Neuronal stem cell (in vitro differentiated cells): ENCODE measurements at regions not wholly inside any gene's neighbourhood (a gene's known extent, or its start where the extent isn't known, plus 50 kb on each side); places are given as distances from the start of the nearest gene placed in this dataset.
A peak's percentile ranks its signal among the peaks of the same experiment; 100 is the strongest.

Experiments
- DNase-seq: peaks from one replicate; pipeline ENCODE4 v3.0.0-alpha.2; 2013; ENCODE audit warnings: low spot score
- H2AFZ ChIP-seq: one replicate; pipeline ENCODE4 v1.6.1; 2013; ENCODE audit warnings: mild to moderate bottlenecking, low read length, inconsistent platforms
- H2AK5ac ChIP-seq: 2 replicates; pipeline ENCODE4 v1.6.1; 2013; ENCODE audit warnings: low read depth, mild to moderate bottlenecking, inconsistent platforms, low read length, moderate library complexity, mixed read lengths
- H2BK120ac ChIP-seq: 2 replicates; pipeline ENCODE4 v1.6.1; 2013; ENCODE audit warnings: low read depth, mild to moderate bottlenecking, inconsistent platforms, low read length, moderate library complexity, mixed read lengths
- H2BK12ac ChIP-seq: one replicate; pipeline ENCODE4 v1.6.1; 2013; ENCODE audit warnings: low read length, inconsistent platforms
- H2BK15ac ChIP-seq: 2 replicates; pipeline ENCODE4 v1.6.1; 2013; ENCODE audit warnings: mild to moderate bottlenecking, low read length, inconsistent platforms, mixed read lengths
- H2BK5ac ChIP-seq: one replicate; pipeline ENCODE4 v1.6.1; 2013; ENCODE audit warnings: inconsistent platforms, mild to moderate bottlenecking, low read length, moderate library complexity
- H3K14ac ChIP-seq: one replicate; pipeline ENCODE4 v1.6.1; 2013; ENCODE audit warnings: low read length, inconsistent platforms
- H3K18ac ChIP-seq: 2 replicates; pipeline ENCODE4 v1.6.1; 2013; ENCODE audit warnings: low read length, inconsistent platforms
- H3K23ac ChIP-seq: 2 replicates; pipeline ENCODE4 v1.6.1; 2013; ENCODE audit warnings: low read depth, mild to moderate bottlenecking, mixed read lengths, low read length, inconsistent platforms; ENCODE audit not compliant: poor library complexity
- H3K27ac ChIP-seq: replicated peaks from 3 replicates; pipeline ENCODE4 v1.5.1; 2013; ENCODE audit warnings: low read length, inconsistent platforms
- H3K27me3 ChIP-seq, 3 experiments: 2 replicates each; pipeline ENCODE4 v1.6.1; 2013; ENCODE audit warnings: low read length in 3 of 3, mild to moderate bottlenecking in 2 of 3, inconsistent platforms in 1 of 3, low read depth in 1 of 3, mixed read lengths in 1 of 3, moderate library complexity in 1 of 3; ENCODE audit not compliant: control insufficient read depth in 3 of 3, insufficient read depth in 3 of 3
- H3K36me3 ChIP-seq, 2 donors: replicated peaks in 1 of 2; 2 replicates each; pipeline ENCODE4 v1.6.1; 2013; ENCODE audit warnings: low read length in 2 of 2; ENCODE audit not compliant: control insufficient read depth in 2 of 2, insufficient read depth in 2 of 2
- H3K4ac ChIP-seq: 2 replicates; pipeline ENCODE4 v1.6.1; 2013; ENCODE audit warnings: inconsistent platforms, mild to moderate bottlenecking, low read length, moderate library complexity
- H3K4me1 ChIP-seq, 2 donors: 1 replicate in 1 of 2; 2 replicates in 1 of 2; pipeline ENCODE4 v1.6.1; 2013; ENCODE audit warnings: low read length in 2 of 2, low read depth in 1 of 2; ENCODE audit not compliant: control insufficient read depth in 2 of 2, insufficient read depth in 1 of 2
- H3K4me2 ChIP-seq: one replicate; pipeline ENCODE4 v1.6.1; 2013; ENCODE audit warnings: mild to moderate bottlenecking, low read length, inconsistent platforms; ENCODE audit not compliant: insufficient read depth, poor library complexity, severe bottlenecking
- H3K4me3 ChIP-seq, 2 donors: 2 replicates each; pipeline ENCODE4 v1.5.1; 2013; ENCODE audit warnings: low read length in 2 of 2, mild to moderate bottlenecking in 2 of 2, inconsistent platforms in 1 of 2, moderate library complexity in 1 of 2
- H3K79me1 ChIP-seq: one replicate; pipeline ENCODE4 v1.6.1; 2013; ENCODE audit warnings: low read depth, mild to moderate bottlenecking, inconsistent platforms, low read length, moderate library complexity
- H3K9ac ChIP-seq: one replicate; pipeline ENCODE4 v1.6.1; 2013; ENCODE audit warnings: mild to moderate bottlenecking, low read depth, low read length, inconsistent platforms; ENCODE audit not compliant: poor library complexity
- H3K9me3 ChIP-seq, 2 donors: replicated peaks in 1 of 2; 2 replicates each; pipeline versions ENCODE3 to v1.6.1; 2013; ENCODE audit warnings: low read length in 2 of 2, mild to moderate bottlenecking in 2 of 2, inconsistent platforms in 1 of 2, low read depth in 1 of 2, mixed read lengths in 1 of 2, moderate library complexity in 1 of 2; ENCODE audit not compliant: control insufficient read depth in 2 of 2, insufficient read depth in 1 of 2
- H4K8ac ChIP-seq: one replicate; pipeline ENCODE4 v1.6.1; 2013; ENCODE audit warnings: low read depth, mild to moderate bottlenecking, inconsistent platforms, low read length, moderate library complexity
- H4K91ac ChIP-seq: one replicate; pipeline ENCODE4 v1.6.1; 2013; ENCODE audit warnings: low read length, low read depth, mild to moderate bottlenecking, inconsistent platforms; ENCODE audit not compliant: poor library complexity
- WGBS, 2 donors: extraction: QIAGEN DNeasy Blood & Tissue Kit; methylation state at CpG; one replicate each; pipeline ENCODE4 v1.1.7; 2013; ENCODE audit warnings: missing lambda C conversion rate in 2 of 2, mixed read lengths in 1 of 2; ENCODE audit not compliant: insufficient read length in 2 of 2, insufficient replicate concordance in 1 of 2; ENCODE audit errors: extremely low coverage in 2 of 2; 5-methylcytosine and 5-hydroxymethylcytosine counted together

DNA sequence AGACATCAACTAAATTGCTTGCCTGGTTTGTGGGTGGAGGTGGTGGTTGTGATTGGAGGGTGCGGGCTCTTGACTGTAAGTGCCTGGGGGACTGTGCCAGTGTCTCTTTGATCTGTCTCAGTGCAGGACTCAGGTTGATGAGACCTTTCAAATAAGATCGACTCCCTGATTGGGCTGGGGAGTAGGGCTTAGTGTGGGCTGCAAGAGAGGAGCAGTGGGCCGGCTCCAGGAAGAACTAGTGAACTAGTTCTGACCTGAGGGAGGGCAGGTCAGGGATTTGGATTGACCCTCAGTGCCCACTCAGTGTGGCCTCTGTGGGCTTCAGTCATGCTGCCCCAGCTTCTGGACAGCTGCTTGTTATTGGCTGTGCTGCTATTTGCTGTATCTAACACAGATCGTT lies 130.6 kb upstream of the CACNA1E start:
- Histone ChIP-seq H3K14ac (no peak overlapping the region), H2AK5ac (no peak overlapping the region), H3K27ac (no peak overlapping the region), H2BK5ac (no peak overlapping the region), H2BK12ac (no peak overlapping the region), H3K4me2 (no peak overlapping the region), H4K91ac (no peak overlapping the region), H3K23ac (no peak overlapping the region), H2BK120ac (no peak overlapping the region), H3K79me1 (no peaks in the 10 kb centered on the region), H3K18ac (no peak overlapping the region), H4K8ac (no peak overlapping the region), H2BK15ac (no peak overlapping the region), H3K4me3 (no peak overlapping the region), H3K4ac (no peak overlapping the region), H3K4me1 (peaks cover 0 to 8% of the 10 kb centered on the region in 2 donors), H2AFZ (no peak overlapping the region), H3K9me3 (peaks cover 0 to 2% of the 10 kb centered on the region in 2 donors), H3K9ac (peak overlapping the region; percentile 22), H3K27me3 (no peaks in the 10 kb centered on the region), H3K36me3 (no peaks in the 10 kb centered on the region)
- WGBS, 2 donors: no CpG with 5 or more reads among the region's 4 CpGs
- DNase-seq: no peak

DNA sequence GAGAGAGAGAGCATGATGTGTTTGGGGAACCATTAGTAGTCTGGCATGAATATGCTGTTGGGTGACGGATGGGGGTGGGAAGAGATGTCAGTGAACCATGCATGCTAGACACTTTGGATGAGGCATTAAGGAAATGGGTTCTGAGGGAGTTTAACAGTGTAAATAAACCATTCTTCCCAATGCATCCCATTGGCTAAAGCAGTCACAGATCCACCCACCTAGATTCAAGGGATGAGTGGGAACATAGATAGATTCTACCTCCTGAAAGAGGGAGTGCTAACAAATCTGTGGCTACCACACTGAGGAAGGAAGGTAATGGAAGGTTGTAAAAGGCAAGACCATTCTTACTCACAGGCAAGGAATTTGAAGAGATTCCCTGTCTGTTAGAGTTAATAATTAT lies 129.8 kb upstream of the CACNA1E start:
- peaks cover 0 to 8% of the 10 kb centered on the region in 2 donors for H3K4me1 ChIP-seq
- no peak overlapping the region for H3K23ac ChIP-seq
- H3K14ac ChIP-seq: no peak overlapping the region
- H3K4me2 ChIP-seq: no peak overlapping the region
- H2BK12ac ChIP-seq: no peak overlapping the region
- WGBS, 2 donors: no CpG with 5 or more reads among the region's 1 CpG
- no peak overlapping the region for H2BK15ac ChIP-seq
- no peak overlapping the region for H3K4ac ChIP-seq
- H2BK5ac ChIP-seq: no peak overlapping the region
- H3K9me3 ChIP-seq: no peaks in the 10 kb centered on the region
- no peak overlapping the region for H4K8ac ChIP-seq
- no peak overlapping the region for H2AK5ac ChIP-seq
- H3K36me3 ChIP-seq: no peaks in the 10 kb centered on the region
- H3K4me3 ChIP-seq: no peak overlapping the region
- no peak overlapping the region for H2AFZ ChIP-seq
- H4K91ac ChIP-seq: no peak overlapping the region
- no peaks in the 10 kb centered on the region for H3K27me3 ChIP-seq
- H3K9ac ChIP-seq: no peak overlapping the region
- no peak for DNase-seq
- no peak overlapping the region for H3K18ac ChIP-seq
- H3K27ac ChIP-seq: no peak overlapping the region
- no peaks in the 10 kb centered on the region for H3K79me1 ChIP-seq
- no peak overlapping the region for H2BK120ac ChIP-seq

DNA sequence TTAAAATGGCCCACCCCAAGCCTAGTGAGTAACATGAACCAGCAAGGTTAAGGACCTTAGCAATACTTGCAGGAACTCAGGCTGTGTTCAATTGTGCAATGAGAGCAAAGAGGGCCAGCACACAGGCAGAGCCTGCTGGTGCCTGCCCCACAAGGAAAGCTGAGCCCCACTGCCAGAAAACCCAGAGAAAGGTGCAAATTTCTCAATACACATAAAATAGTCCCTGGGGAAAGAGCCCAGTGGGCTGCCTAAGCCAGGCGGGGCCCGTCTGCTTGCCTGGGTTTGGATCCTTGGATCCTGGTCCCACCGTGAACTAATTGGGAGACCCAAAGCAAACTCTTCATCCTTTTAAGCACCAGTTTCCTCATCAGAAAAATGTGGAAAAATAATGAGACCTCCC lies 128.5 kb upstream of the CACNA1E start:
- H3K14ac ChIP-seq: no peak overlapping the region
- no peak overlapping the region for H2BK5ac ChIP-seq
- H3K36me3 ChIP-seq: no peaks in the 10 kb centered on the region
- no peaks in the 10 kb centered on the region for H3K27me3 ChIP-seq
- no CpG with 5 or more reads among the region's 3 CpGs for WGBS, 2 donors
- no peak overlapping the region for H3K4me3 ChIP-seq
- no peak overlapping the region for H2AFZ ChIP-seq
- H3K9me3 ChIP-seq: no peaks in the 10 kb centered on the region
- H2AK5ac ChIP-seq: no peak overlapping the region
- DNase-seq: no peak
- no peak overlapping the region for H3K23ac ChIP-seq
- no peak overlapping the region for H4K91ac ChIP-seq
- no peak overlapping the region for H2BK15ac ChIP-seq
- no peaks in the 10 kb centered on the region for H3K79me1 ChIP-seq
- no peak overlapping the region for H2BK12ac ChIP-seq
- peaks cover 0 to 8% of the 10 kb centered on the region in 2 donors for H3K4me1 ChIP-seq
- no peak overlapping the region for H2BK120ac ChIP-seq
- H4K8ac ChIP-seq: no peak overlapping the region
- H3K4me2 ChIP-seq: no peak overlapping the region
- H3K9ac ChIP-seq: no peak overlapping the region
- H3K18ac ChIP-seq: no peak overlapping the region
- no peak overlapping the region for H3K27ac ChIP-seq
- H3K4ac ChIP-seq: no peak overlapping the region

DNA sequence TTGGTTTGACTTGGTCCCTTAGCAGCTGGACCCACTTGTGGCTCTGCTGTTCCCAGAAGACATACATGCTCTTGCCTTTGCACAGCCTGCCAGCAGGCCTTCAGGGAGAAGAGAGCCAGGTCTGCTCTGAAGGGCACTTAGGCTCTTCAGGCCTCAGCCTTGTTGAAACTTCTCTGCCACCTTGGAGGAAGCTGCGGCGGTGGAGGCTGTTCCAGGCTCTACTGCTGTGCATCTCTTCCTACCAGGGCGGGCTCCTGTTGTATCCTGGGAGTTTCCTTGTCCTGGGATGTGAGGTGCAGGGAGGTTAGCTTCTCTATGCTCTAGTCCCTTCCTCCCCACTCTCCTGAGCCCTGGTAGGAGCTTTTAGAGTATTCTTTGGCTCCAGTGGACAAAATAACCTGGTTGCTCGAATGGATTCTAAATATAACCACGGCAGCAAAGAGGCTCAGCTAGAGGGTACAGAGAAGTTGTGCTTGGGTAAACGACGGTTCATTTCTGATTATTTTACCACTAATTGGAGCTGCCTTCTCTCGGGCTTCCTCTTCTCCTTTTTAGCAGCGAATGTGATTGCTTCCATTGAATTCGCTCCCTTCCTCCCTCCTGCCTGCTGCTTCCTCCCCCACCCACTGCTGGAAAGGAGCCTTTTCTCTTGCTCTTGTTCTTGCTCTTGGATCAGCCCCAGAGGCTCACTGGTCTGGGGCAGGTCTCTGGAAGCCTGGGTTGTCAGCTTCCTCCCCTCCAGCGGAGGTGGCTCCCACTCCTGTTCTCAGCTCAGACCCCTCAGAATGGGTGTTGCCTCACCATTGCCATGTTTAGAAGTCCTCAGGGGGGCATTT lies 126.6 kb upstream of the CACNA1E start:
- H3K9me3 ChIP-seq: no peaks in the 10 kb centered on the region
- H4K91ac ChIP-seq: no peak overlapping the region
- H3K36me3 ChIP-seq: no peaks in the 10 kb centered on the region
- no peak overlapping the region for H3K9ac ChIP-seq
- H2BK5ac ChIP-seq: no peak overlapping the region
- H2BK120ac ChIP-seq: no peak overlapping the region
- H3K4me3 ChIP-seq: no peak overlapping the region
- no peak overlapping the region for H3K4me2 ChIP-seq
- no peak overlapping the region for H3K27ac ChIP-seq
- no peaks in the 10 kb centered on the region for H3K27me3 ChIP-seq
- no peak overlapping the region for H3K4ac ChIP-seq
- H2BK15ac ChIP-seq: no peak overlapping the region
- H3K79me1 ChIP-seq: no peaks in the 10 kb centered on the region
- peak overlapping the region; percentile 50 for H2AK5ac ChIP-seq
- peak overlapping the region; percentile 17 for H3K14ac ChIP-seq
- peak overlapping the region; percentile 49 for H2BK12ac ChIP-seq
- no peak for DNase-seq
- WGBS, 2 donors: no CpG with 5 or more reads among the region's 11 CpGs
- H3K18ac ChIP-seq: peak overlapping the region; percentile 67
- no peak overlapping the region for H3K23ac ChIP-seq
- H4K8ac ChIP-seq: no peak overlapping the region
- H2AFZ ChIP-seq: no peak overlapping the region
- H3K4me1 ChIP-seq: peaks cover 0 to 8% of the 10 kb centered on the region in 2 donors
